ENCODE measurements at regions not wholly inside any gene's neighbourhood (a gene's known extent, or its start where the extent isn't known, plus 50 kb on each side); places are given as distances from the start of the nearest gene placed in this dataset.
A peak's percentile ranks its signal among the peaks of the same experiment; 100 is the strongest.
"Not testable (repeated sequence)": the region's sequence is repeated elsewhere in the genome, so short reads cannot be mapped to it uniquely, and the experiment has no call there.

DNA sequence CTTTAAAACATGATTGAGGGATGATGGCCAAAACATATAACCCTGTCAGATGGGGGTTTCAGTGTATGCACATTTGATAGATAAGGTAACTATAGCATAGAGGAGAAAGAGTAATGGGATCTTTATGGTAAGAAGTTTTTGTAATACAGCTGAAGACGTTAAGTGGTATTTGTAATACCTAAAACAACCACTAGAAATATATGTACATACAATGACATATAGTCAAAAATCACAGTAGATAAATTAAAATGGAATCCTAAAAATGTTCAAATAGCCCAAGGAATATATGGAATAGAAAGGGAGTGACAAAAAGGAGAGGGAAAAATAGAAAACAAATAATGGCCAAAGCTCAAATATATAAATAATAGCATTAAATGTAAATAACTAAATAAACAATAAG is 371.3 kb upstream of the FSTL5 start:
- intact Hi-C loops (cut with DNase I): no loop called here
- DNase-seq: no peak
- ATAC-seq (ENCODE audit: poor library complexity): no peak

DNA sequence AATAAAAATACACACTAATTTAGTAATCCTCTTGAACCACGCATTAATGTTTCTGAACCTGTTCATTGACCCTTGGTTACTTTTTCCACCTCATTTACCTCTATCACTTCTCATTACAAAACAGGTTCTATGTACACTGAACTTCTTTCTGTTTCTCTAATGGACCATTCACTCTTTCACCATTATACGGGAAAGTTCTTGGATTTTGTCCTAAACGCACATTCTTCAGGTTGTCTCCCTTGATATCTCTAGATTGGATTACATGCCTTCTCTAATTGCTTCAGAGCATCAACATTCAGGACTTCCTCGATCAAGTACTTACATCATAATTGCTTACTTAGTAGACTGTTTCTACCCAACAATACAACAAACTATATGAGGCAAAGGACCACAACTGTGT is 359.4 kb upstream of the FSTL5 start:
- intact Hi-C loops (cut with DNase I): no loop called here
- DNase-seq (no peak), ATAC-seq (ENCODE audit: poor library complexity) (no peak)

DNA sequence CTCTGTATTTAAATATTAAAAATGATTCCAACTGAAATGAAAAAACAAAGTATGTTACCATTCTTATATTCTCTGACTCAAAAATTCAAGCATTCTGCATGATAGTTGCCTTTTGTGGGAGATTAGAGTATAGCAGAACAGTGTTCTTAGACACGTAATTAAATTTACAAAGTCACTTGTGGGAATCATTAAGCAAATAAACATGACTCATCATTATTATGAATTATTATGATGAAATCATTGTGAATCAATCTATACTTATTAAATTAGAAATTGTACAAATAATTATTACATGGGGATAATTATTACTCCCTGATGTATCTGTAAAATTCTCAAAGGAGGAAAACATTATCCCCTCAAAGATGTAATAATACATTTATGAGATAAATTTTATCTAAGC is 358.9 kb upstream of the FSTL5 start:
- DNase-seq: no peak
- intact Hi-C loops (cut with DNase I): no loop called here
- no peak for ATAC-seq (ENCODE audit: poor library complexity)

DNA sequence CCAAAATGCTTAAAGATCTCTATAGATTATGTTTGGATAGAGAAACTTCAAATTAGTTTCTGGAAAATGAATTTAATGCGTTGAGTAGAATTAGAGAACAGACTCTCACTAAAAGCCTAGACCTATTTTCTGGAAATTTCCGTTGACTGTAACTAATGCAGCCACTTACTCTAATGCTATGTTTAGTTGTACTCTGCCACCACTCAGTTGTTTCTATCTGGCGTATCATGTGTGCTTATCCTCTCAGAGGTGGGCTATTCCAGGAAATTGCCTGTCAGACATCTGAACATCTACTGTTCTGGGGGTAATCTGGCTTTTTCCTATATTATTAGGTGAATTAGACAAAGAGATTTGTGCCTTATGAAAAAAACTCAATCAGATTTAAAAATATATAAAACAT is 347.1 kb upstream of the FSTL5 start:
- intact Hi-C loops (cut with DNase I): no loop called here
- ATAC-seq (ENCODE audit: poor library complexity): no peak
- no peak for DNase-seq

DNA sequence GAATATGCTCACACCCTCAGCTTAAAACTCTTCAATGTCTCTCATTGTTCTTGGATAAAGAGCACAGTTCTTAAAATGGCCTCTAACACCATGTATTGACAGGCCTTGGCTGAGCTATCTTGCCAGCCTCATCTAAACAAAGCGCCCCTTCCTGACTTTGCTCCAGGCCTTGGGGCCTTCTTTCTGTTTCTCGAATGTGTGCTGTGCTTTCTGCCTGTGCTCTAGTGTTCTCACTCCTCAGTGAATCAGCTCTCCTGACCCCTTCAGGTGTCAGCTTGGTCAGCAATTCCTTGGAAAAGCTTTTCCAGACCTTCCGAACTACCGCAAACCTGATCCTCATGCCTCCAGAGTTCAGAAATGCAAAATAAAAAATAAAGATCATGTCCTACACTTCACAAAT is 346.3 kb upstream of the FSTL5 start:
- DNase-seq: no peak
- intact Hi-C loops (cut with DNase I): no loop called here
- ATAC-seq (ENCODE audit: poor library complexity): no peak

DNA sequence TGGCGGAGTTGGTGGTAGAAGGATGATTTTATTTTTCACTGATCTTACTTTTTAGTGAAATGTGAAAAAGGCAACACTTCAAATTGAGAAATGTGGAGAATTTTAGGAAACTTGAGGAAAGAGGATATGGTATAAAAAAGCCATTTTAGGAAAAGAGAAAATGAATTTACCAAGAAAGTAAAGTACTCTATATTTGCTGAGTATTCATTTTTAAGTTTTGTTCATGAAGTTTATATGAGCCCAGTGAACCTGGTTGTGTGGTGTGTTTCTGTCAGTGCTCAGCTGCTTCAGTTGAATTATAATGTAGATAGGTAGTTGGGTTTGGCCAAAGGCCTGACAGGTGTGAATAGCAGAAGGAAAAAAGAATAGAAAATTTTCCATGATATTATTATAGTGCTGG is 345.5 kb upstream of the FSTL5 start:
- DNase-seq (no peak), ATAC-seq (ENCODE audit: poor library complexity) (no peak)
- intact Hi-C loops (cut with DNase I): no loop called here

DNA sequence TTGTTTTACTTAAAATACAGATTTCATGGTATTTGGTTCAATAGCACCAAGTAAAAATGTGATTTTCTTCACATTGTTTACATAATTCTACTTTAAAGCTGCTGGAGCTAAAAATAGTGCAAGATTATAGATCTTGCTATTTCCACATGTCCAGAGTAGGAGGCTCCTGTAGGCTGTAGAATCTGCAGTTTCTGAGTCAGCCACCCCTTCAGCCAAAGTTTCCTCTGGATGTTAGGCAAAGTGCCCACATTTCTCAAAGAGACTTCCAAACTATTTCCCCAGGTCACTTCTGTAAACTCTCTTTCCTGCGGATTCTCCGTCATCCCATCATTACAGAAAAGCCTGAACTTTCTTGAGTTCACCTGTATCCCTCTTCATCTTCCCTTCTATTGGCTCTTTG is 342.5 kb upstream of the FSTL5 start:
- no peak for ATAC-seq (ENCODE audit: poor library complexity)
- intact Hi-C loops (cut with DNase I): no loop called here
- DNase-seq: no peak

DNA sequence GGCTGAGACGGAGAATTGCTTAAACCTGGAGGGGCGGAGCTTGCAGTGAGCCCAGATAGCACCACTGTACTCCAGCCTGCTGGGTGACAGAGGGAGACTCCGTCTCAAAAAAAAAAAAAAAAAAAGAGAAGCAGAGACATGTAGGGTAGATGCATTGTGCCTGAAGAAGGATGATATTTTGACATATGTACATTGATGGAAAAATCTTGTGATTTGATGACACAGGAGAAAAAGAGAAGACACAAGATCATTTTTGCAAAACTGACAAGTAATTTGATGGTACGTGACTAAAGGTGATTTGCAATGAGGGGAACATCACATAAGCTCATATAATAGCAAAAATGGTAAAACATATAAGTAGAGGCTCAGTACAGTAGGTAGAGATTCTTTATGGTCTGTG is 340.1 kb upstream of the FSTL5 start:
- DNase-seq: no peak
- no peak for ATAC-seq (ENCODE audit: poor library complexity)
- intact Hi-C loops (cut with DNase I): no loop called here

DNA sequence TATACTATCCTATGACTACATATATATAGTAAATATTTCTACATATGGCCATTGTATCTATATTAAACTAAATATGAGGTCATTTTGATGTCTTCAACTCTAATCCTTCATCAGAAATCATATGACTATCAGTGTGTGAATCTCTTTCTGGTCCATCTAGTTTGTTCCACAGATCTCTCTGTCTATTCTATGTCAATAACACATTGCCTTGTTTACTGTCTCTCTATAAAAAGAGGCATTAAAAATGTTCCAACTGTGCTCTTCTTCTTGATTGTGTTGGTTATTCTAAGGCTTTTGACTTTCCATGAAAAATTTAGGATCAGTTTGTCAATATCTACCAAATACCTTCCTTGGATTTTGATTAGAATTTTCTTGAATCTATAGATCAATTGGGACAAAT is 338.3 kb upstream of the FSTL5 start:
- DNase-seq (no peak), ATAC-seq (ENCODE audit: poor library complexity) (no peak)
- intact Hi-C loops (cut with DNase I): no loop called here

DNA sequence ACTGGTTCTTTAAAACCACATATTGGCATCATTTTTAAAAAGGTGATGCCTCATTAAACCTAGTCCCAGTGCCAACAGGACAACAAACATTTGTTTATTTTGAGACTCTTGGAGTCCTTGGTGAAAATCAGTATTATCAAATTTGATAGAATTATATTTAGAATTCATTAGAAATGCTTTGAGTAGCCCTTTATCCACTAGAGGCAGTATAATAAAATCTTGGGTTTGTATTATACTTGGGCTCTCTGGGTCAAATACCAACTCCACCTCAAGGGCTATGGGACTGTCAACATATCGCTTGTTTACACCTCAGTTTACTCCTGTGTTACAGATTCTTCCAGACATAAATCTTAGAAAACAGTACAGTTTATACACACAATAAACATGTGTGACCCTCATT is 335.7 kb upstream of the FSTL5 start:
- DNase-seq (no peak), ATAC-seq (ENCODE audit: poor library complexity) (no peak)
- intact Hi-C loops (cut with DNase I): loop anchor here (5.0 to 10.0 kb wide), 2 partner anchors 835 to 1048 kb away; partner anchors contain the start of gene NPY1R

DNA sequence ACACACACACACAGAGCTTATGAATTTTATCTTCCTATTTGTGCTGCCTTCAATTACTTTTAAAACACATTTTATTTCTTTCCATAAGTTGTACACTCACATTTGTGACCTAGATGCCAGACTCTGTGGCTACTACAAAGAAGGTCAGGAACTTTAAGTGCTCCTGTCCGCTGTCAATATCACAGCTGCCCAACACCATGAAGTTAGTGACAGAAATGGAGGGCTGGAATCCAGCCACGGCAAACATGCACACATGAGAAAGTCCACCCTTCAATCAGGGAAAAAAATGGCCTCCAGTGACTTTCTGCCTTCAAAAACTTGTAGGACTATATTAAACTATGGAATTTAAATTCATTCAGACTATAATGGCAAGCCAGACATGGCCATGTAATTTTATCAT is 334.4 kb upstream of the FSTL5 start:
- DNase-seq: peak; percentile 43
- ATAC-seq (ENCODE audit: poor library complexity): peak; percentile 95
- intact Hi-C loops (cut with DNase I): loop anchor here (5.0 to 10.0 kb wide), 2 partner anchors 837 to 1049 kb away; partner anchors contain the start of gene NPY1R

DNA sequence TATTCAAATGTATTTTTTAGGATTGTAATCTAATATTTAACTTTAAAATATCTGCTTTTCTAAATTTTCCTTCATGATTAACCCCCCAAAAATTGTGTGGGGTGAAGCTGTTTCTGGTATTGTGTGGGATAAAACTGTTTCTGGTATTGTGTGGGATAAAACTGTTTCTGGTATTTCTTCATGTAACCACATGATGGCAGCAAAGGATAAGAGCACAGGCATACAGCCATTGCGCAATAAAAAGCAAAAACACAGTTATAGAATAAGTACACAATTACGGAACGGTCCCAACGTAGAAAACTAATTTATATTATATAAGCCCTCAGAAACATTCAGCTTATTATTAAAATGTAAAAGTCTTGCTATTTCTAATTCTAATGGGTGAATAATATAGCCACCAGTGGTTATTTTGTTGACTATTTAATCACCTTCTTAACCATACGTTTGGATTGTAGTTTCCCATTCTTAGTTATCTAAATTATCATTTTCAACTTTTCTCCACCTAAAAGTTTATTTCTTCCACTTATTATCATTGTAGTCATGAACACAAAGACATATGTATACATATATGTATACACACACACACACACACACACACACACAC is 333.9 kb upstream of the FSTL5 start:
- ATAC-seq (ENCODE audit: poor library complexity) (peak; percentile 93), DNase-seq (no peak)
- intact Hi-C loops (cut with DNase I): loop anchor here (5.0 to 10.0 kb wide), 2 partner anchors 837 to 1050 kb away; partner anchors contain the start of gene NPY1R

DNA sequence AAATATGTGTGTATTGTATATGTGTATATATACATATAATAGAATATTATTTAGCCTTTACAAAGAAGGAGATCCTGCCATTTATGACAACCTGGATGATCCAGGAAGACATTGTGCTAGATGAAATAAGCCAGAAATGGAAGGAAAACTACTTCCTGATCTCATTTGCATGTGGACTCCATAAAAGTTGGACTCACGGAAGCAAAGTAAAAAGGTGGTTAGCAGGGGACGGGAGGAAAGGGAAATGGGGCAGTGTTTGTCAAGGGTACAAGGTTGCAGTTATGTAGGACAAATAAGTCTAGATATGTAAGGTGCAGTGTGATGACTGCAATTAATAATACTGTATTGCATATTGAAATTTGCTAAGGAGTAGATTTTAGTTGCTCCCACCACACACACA is 331.1 kb upstream of the FSTL5 start:
- DNase-seq: no peak
- no peak for ATAC-seq (ENCODE audit: poor library complexity)
- intact Hi-C loops (cut with DNase I): loop anchor here (5.0 to 10.0 kb wide), 2 partner anchors 840 to 1052 kb away; partner anchors contain the start of gene NPY1R

DNA sequence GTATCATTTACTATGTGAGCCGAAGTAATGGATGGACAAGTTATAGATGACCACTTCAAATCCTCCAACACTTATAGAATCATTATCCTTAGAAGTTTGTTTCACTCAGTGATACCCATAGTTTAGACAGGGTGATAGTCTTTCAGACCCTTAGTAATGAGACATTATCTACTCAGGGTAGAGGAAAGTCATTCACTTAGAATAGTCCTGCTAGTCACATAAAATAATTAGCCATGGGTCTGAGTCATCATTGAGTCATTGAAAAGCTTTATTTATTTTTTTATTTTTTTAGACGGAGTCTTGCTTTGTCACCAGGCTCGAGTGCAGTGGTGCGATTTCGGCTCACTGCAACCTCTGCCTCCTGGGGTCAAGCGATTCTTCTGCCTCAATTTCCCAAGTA is 321.7 kb upstream of the FSTL5 start:
- ATAC-seq (ENCODE audit: poor library complexity) (no peak), DNase-seq (no peak)
- intact Hi-C loops (cut with DNase I): no loop called here

DNA sequence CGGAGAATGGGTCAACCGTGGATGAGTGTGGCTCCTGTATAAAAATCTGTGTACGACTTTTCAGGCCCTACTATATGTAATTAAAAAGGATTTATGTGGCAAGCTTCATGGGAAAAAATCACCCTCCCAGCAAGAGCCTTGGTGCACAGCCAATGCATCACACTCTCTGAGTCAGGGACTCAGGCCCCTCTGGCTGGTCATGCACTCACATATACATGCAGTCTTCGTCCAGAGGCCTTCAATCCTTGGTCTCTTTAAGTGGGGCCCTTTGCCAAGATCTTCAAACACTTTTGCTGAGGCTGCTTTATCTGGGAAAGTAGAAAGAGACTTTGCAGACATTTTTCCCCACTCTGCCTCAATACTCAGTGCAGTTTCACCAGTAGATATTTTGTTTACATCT is 311.4 kb upstream of the FSTL5 start:
- DNase-seq: no peak
- intact Hi-C loops (cut with DNase I): no loop called here
- no peak for ATAC-seq (ENCODE audit: poor library complexity)

DNA sequence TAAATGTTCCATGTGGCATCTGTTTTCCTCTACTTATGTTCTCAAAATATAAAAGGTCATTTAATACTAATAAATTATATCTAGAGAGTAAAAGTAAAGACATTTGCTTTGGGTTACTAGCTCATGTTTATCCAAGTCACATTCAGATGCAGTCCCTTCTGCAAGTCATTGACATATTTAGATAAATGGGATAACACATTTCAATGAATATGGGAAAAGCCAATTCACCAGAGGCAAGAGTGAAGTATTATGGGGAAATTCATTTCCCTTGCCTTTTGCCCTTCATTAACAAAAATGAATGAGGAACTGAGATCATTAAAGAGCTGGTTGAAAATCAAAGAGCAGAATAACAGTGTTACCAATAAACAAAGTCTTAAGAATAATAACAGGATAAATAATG is 306.2 kb upstream of the FSTL5 start:
- ATAC-seq (ENCODE audit: poor library complexity) (no peak), DNase-seq (no peak)
- intact Hi-C loops (cut with DNase I): no loop called here

DNA sequence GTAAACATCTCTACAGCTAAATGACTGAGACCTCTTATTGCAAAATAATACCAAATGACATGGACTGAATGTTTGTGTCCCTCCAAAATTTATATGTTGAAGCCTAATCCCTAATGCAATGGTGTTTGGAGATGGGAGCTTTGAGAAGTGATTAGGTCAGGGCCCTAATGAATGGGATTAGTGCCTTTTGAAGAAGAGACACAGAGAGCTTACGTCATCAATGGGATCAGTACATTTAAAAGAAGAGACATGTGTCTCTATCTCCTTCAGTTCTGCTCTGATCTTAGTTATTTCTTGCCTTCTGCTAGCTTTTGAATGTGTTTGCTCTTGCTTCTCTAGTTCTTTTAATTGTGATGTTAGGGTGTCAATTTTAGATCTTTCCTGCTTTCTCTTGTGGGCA is 301.6 kb upstream of the FSTL5 start:
- DNase-seq; ATAC-seq (ENCODE audit: poor library complexity); intact Hi-C loops (cut with DNase I): not testable (repeated sequence)

DNA sequence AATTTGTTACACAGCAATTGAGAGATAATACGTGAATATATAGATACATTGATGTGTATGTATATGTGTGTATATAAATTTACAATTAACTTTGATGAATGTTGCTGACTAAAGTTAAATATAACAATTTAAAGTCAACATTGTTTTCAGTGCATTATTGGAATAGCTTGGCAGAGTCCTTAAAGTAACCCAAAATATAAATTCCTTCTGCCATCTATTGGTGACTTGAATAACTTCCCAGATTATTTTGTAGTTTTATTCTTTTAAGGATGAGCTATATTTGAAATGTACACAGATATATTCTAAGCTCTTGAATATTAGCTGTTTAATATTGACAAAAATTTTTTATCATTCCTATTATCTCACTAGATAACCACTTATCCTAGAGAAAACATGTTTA is 298.2 kb upstream of the FSTL5 start:
- intact Hi-C loops (cut with DNase I): no loop called here
- DNase-seq: no peak
- ATAC-seq (ENCODE audit: poor library complexity): no peak

DNA sequence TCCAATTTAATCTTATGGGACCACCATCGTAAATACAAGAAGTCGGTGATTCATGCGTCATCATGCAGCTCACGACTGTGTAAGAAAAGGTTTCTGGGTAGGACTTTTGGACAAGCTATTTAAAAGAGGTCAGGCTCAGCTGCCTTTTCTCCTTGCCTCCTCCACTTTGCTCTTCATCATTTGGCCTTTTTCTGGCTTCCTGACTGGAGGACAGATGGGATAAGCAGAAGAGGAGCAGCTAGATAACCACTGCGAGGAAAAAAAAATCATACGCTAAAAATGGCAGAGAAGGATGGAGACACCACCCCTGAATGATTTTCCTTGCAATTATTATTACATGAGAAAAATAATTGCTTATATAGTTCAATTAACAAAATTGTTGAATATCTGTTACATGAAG is 294.3 kb upstream of the FSTL5 start:
- ATAC-seq (ENCODE audit: poor library complexity) (no peak), DNase-seq (no peak)
- intact Hi-C loops (cut with DNase I): no loop called here

DNA sequence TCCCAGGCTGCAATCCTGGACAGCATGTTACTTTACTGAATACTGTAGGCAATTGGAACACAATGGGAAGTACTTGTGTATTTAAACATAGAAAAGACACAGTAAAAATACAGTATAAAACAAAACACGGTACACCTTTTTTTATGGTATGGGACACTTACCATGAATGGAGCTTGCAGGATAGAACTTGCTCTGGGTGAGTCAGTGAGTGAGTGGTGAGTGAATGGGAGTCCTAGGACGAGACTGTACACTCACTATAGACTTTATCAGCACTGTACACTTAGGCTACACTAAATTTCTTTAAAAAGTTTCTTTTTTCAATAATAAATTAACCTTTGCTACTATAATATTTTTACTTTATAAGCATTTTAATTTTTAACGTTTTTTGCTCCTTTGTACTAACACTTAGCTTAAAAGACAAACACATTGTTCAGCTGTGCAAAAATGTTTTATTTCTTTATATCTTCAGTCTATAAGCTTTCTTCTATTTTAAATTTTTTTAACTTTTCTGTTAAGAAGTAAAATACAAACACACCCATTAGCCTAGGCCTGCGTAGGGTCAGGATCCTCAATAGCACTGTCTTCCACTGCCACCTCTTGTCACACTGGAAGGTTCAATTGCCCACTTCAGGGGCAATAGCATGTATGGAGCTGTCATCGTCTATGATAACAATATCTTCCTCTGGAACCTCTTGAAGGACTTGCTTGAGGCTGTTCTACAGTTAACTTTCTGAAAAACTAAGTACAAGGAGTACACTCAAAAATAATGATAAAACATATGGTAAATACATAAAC is 293.5 kb upstream of the FSTL5 start:
- no peak for ATAC-seq (ENCODE audit: poor library complexity)

More for the DNA sequence above, 293.5 kb upstream of the FSTL5 start:
- intact Hi-C loops (cut with DNase I): no loop called here
- no peak for DNase-seq
